ENCODE measurements at regions not wholly inside any gene's neighbourhood (a gene's known extent, or its start where the extent isn't known, plus 50 kb on each side); places are given as distances from the start of the nearest gene placed in this dataset.

DNA sequence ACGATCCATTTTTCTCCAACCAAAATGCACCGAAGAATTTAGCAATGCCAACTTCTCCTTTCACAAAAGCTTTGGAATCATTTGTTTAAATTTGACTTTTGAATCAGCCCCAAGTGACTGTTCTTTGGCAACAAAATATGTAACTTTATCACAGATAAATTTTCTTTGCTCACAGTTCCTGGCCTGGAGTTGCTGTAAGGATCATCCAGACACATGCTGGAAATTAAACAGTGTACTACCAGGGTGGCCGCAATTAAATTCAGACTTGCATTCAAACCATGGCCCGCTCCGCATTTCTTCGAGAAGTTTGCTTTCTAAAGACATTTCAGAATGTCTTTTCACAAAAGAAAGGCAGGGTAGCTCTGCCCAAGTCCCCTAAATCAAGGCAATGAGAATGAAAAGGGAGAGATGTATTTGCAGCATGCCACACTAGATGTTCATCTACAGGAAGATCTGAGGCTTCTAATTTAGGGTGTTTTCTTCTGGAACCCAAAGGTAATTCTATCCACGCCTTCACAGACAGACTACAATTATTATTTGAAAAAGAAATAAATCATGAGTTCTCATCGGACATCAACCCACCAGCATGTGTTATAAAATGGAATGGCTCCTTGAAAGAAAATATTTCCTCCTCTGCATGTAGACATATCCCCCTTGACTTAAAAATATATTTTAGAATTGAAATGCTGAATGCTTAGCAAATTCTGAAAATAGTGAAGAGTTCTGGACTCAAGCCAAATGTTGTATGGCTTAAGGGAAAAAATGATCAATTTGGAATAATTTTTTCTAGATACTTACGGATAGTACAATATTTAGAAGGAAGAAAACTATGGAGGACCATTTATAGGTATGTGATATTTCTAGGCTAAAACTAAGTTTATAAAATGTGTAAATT is 189.7 kb upstream of the BLID start:
- H3K4me3 ChIP-seq (ENCODE audit: low read length), result no peak overlapping the region
- no peaks in the 10 kb centered on the region for H3K36me3 ChIP-seq (replicated peaks; ENCODE audit: insufficient read depth, low read length)
- no peaks in the 10 kb centered on the region for H3F3A ChIP-seq (ENCODE audit: insufficient read depth, low read length)
- H2AFZ ChIP-seq (ENCODE audit: low read length), result no peak overlapping the region
- no peaks in the 10 kb centered on the region for H4K20me1 ChIP-seq (ENCODE audit: insufficient read depth, low read length)
- TF ChIP-seq EZH2phosphoT487 (IDR thresholded peaks at IDR 0.05; ENCODE audit: low read length), result no peak
- TF ChIP-seq, protein P1, sequence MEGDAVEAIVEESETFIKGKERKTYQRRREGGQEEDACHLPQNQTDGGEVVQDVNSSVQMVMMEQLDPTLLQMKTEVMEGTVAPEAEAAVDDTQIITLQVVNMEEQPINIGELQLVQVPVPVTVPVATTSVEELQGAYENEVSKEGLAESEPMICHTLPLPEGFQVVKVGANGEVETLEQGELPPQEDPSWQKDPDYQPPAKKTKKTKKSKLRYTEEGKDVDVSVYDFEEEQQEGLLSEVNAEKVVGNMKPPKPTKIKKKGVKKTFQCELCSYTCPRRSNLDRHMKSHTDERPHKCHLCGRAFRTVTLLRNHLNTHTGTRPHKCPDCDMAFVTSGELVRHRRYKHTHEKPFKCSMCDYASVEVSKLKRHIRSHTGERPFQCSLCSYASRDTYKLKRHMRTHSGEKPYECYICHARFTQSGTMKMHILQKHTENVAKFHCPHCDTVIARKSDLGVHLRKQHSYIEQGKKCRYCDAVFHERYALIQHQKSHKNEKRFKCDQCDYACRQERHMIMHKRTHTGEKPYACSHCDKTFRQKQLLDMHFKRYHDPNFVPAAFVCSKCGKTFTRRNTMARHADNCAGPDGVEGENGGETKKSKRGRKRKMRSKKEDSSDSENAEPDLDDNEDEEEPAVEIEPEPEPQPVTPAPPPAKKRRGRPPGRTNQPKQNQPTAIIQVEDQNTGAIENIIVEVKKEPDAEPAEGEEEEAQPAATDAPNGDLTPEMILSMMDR (IDR thresholded peaks at IDR 0.05; ENCODE audit: low read length), result no peak
- TF ChIP-seq EZH2 (optimal IDR thresholded peaks at IDR 0.05; ENCODE audit: low read depth, low read length), result no peak
- H3K27ac ChIP-seq (ENCODE audit: low read length), result no peak overlapping the region
- H3K79me2 ChIP-seq (ENCODE audit: low read length), result no peaks in the 10 kb centered on the region
- DNase-seq, result no peak
- no peaks in the 10 kb centered on the region for H3K4me1 ChIP-seq (ENCODE audit: low read length)
- H3K9me3 ChIP-seq (replicated peaks; ENCODE audit: insufficient read depth, low read length), result no peaks in the 10 kb centered on the region
- H3K9me2 ChIP-seq (replicated peaks; ENCODE audit: insufficient read depth, low read length), result no peaks in the 10 kb centered on the region
- H3K4me2 ChIP-seq (ENCODE audit: low read depth, low read length), result no peak overlapping the region
- H3K27me3 ChIP-seq (replicated peaks; ENCODE audit: insufficient read depth, low read length), result no peaks in the 10 kb centered on the region
- no peak overlapping the region for H3K9ac ChIP-seq (ENCODE audit: low read length)

DNA sequence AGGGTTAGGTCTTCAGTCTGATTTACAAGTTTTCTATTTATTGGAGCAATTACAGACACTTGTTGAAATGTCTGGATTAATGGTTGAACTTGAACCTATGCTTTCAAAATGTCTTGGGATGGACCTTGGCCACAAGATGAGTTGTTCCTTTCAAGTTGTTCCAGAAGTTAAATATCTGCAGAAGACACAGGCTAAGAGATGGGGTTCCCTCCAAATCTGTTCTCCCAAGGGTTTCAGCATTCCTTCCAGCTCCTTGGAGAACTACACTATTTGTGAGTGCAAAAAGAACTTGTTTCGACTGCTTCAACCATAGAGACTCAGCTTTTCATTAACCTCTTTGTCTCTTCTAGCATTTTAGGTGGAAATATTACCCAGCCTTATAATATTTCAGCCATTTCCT is 189.0 kb upstream of the BLID start:
- no peak overlapping the region for H3K4me2 ChIP-seq (ENCODE audit: low read depth, low read length)

DNA sequence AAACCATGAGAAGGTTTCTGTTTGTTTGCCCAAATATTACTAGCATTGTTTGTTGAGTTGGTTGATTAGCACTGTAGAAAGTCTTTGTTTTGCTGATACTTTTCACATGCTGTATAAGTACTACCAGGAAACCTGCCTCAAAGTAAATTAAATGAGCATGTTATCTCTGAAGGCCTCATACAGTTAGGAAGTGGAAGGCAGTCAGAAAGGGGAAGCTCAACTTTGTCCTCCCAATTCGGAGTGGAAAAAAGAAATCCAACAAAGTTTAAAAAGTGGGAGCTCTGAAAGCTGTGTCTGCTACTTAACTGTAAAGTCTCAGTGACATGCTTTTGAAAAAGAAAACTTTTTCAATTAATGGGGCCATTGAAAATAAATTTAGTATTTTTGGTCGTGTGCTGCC is 188.3 kb upstream of the BLID start:
- Histone ChIP-seq H3K4me2 (ENCODE audit: low read depth, low read length) (no peak overlapping the region), H4K20me1 (ENCODE audit: insufficient read depth, low read length) (no peaks in the 10 kb centered on the region), H3K9me2 (replicated peaks; ENCODE audit: insufficient read depth, low read length) (no peaks in the 10 kb centered on the region), H2AFZ (ENCODE audit: low read length) (no peak overlapping the region), H3K36me3 (replicated peaks; ENCODE audit: insufficient read depth, low read length) (no peaks in the 10 kb centered on the region), H3K9ac (ENCODE audit: low read length) (no peak overlapping the region), H3K27ac (ENCODE audit: low read length) (no peak overlapping the region), H3F3A (ENCODE audit: insufficient read depth, low read length) (no peaks in the 10 kb centered on the region), H3K79me2 (ENCODE audit: low read length) (no peaks in the 10 kb centered on the region), H3K9me3 (replicated peaks; ENCODE audit: insufficient read depth, low read length) (no peaks in the 10 kb centered on the region), H3K4me1 (ENCODE audit: low read length) (no peaks in the 10 kb centered on the region), H3K27me3 (replicated peaks; ENCODE audit: insufficient read depth, low read length) (no peaks in the 10 kb centered on the region), H3K4me3 (ENCODE audit: low read length) (no peak overlapping the region)
- TF ChIP-seq EZH2phosphoT487 (IDR thresholded peaks at IDR 0.05; ENCODE audit: low read length) (no peak), EZH2 (optimal IDR thresholded peaks at IDR 0.05; ENCODE audit: low read depth, low read length) (no peak)
- TF ChIP-seq, protein P1 (IDR thresholded peaks at IDR 0.05; ENCODE audit: low read length), result no peak
- no peak for DNase-seq

More for the DNA sequence above, 189.0 kb upstream of the BLID start:
- Histone ChIP-seq H3K79me2 (ENCODE audit: low read length) (no peaks in the 10 kb centered on the region), H3K9me2 (replicated peaks; ENCODE audit: insufficient read depth, low read length) (no peaks in the 10 kb centered on the region), H2AFZ (ENCODE audit: low read length) (no peak overlapping the region), H3F3A (ENCODE audit: insufficient read depth, low read length) (no peaks in the 10 kb centered on the region), H3K36me3 (replicated peaks; ENCODE audit: insufficient read depth, low read length) (no peaks in the 10 kb centered on the region), H3K27ac (ENCODE audit: low read length) (no peak overlapping the region), H3K9ac (ENCODE audit: low read length) (no peak overlapping the region), H3K4me1 (ENCODE audit: low read length) (no peaks in the 10 kb centered on the region), H3K27me3 (replicated peaks; ENCODE audit: insufficient read depth, low read length) (no peaks in the 10 kb centered on the region), H3K9me3 (replicated peaks; ENCODE audit: insufficient read depth, low read length) (no peaks in the 10 kb centered on the region), H4K20me1 (ENCODE audit: insufficient read depth, low read length) (no peaks in the 10 kb centered on the region), H3K4me3 (ENCODE audit: low read length) (no peak overlapping the region)
- no peak for DNase-seq
- TF ChIP-seq, protein P1 (IDR thresholded peaks at IDR 0.05; ENCODE audit: low read length), result no peak
- no peak for TF ChIP-seq EZH2 (optimal IDR thresholded peaks at IDR 0.05; ENCODE audit: low read depth, low read length)
- no peak for TF ChIP-seq EZH2phosphoT487 (IDR thresholded peaks at IDR 0.05; ENCODE audit: low read length)
